Hematopoietic multipotent progenitor cell treated with erythropoietin and hydrocortisone succinate and interleukin-3 and kit ligand, for 15 days (in vitro differentiated cells): ENCODE measurements at regions not wholly inside any gene's neighbourhood (a gene's known extent, or its start where the extent isn't known, plus 50 kb on each side); places are given as distances from the start of the nearest gene placed in this dataset.
"Not testable (repeated sequence)": the region's sequence is repeated elsewhere in the genome, so short reads cannot be mapped to it uniquely, and the experiment has no call there.

Source experiments
- DNase-seq: peaks from one replicate; pipeline ENCODE4 v3.0.0-alpha.2; 2015; ENCODE audit warnings: low spot score

DNA sequence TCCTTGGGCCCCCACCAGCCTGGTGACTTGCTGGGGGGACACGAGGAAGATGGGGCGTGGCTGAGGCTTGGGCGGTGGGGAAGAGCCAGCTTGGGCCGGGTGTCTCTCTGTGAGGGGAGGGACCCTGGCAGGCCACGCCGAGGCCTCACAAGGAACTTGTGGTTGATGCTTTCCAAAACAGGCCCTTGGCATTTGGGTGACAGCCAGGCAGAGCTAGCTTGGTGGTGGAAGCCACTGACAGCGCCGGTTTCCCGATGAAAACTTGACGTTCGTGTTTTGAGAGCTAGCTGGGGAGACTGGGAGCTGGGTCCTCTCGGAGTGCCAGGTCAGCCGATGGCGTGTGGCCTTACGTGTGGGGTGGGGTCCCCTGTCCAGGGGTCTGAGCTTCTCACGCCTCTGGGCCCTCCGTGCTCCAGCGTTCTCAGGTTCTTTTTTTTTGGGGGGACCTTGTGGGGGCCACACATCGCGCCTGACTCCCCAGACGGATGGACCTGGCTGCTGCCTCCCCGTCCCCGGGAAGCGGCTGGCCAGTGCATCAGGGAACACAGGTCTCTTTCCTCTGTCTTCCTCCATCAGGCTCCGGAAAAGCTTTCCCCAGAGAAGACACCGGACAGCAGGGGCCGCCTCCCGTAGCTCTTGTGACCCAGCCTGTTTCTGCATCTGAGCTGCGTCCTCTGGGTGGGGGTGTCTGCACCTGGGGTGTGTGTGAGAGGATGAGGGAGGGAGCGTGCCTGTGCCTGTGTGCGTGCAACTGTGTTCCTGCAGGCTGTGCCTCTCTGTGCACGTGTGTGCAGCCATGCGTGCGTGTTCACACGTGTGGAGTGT, 129.3 kb upstream of the LPCAT1 start:
- DNase-seq, result no peak

DNA sequence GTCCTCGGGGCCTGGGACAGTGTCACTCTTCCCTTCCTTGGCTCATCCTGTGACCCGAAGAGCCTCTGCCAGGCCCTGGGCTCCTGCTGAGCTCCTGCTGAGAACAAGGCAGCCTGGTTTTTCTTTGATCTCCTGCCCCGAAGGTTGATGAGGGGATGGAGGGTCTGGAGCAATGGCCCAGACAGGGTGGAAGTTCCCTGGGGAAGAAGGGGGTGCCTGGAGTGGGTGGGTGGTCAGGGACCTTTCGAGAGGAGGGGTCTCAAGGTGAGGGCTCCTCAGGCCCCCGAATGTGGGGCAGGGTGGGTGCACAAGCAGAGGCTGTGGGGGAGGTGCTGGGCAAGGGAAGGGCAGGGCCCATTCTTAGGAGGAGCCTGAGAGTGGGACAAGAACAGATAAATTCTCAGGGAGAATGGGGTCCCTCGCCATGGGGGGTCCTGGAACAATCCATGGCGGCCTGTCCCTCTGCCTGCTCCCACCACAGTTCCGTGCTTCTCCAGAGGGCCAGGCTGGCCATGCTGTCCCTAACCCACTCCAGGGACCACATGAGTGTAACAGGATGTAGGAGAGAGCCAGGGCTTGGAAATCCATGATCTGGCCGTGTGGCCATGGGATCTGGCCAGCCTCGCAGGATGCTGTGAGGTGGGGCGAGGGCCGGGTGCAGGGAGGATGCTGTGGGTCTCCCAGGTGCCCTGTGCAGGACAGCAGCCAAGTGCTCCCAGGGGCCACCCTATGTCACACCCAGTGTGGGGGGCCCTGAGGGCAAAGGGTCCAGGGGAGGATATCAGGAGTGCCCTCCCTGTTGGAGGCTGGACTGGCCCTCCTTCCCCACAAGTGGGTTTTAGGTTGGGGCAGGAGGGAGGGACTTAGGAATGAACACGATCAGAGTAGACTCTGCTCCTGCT, 128.5 kb upstream of the LPCAT1 start:
- no peak for DNase-seq

DNA sequence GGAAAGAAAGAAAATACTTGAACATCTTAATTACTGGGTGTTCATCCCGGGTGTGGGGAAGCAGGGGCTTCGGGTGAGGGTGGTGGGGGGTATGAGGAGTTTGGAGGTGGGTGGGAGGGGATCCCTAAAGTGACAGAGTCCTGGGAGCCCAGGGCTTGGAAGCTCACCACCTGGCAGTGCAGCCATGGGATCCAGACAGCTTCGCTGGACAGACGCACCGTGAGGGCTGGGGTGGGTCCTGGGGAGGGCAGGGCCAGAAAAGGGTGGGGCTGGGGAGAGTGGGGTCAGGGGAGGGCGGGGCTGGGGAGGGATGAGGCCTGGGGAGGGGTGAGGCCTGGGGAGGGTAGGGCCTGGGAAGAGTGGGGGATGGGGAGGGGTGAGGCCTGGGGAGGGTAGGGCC, 127.5 kb upstream of the LPCAT1 start:
- DNase-seq, result no peak

DNA sequence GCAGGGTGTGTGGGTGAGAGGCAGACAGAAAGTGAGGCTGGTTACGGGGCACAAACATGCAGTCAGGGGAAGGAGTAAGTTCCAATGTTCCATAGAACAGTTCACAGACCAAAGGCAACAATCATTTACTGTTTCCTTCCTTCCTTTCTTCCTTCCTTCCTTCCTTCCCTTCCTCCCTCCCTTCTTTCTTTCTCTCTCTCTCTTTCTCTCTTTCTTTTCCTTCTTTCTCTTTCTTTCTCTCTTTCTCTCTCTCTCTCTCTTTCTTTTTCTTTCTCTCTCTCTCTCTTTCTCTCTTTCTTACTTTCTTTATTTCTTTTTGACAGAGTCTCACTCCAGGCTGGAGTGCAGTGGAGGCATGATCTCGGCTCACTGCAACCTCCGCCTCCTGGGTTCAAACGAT, 125.8 kb upstream of the LPCAT1 start:
- no peak for DNase-seq

DNA sequence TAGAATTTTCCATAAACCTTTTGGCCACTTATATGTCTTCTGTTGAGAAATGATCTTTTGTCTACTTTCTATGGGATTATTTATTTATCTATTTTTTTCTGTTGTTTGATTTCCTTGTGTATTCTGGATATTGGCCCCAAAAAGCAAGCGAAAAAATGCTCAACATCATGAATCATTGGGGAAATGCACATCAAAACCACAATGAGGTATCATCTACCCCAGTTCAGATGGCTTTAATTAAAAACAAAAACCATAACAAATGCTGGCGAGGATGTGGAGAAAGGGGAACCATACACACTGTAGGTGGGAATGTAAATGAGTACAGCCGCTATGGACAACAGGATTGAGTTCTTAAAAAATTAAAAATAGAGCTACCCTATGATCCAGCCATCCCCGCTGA, 125.0 kb upstream of the LPCAT1 start:
- no peak for DNase-seq

DNA sequence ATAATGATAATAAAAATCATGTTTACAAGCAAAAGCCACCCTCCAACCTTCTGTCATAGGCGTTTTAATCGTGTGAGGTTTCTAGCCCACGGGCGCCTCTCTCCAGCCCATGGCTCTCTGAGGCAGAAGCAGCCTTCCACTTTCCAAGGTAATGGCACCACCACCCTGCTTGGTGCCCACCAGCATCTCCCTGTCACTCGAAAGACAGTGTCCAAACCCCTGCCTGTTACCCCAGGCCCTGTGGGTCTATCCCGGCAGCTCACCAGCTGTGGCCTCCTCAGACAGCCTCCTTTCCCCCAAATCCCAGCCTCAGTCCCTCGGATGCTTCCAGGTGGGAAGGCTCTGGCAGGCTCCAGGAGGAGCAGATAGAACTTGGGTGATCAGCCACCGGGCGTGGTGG, 123.8 kb upstream of the LPCAT1 start:
- DNase-seq, result no peak

DNA sequence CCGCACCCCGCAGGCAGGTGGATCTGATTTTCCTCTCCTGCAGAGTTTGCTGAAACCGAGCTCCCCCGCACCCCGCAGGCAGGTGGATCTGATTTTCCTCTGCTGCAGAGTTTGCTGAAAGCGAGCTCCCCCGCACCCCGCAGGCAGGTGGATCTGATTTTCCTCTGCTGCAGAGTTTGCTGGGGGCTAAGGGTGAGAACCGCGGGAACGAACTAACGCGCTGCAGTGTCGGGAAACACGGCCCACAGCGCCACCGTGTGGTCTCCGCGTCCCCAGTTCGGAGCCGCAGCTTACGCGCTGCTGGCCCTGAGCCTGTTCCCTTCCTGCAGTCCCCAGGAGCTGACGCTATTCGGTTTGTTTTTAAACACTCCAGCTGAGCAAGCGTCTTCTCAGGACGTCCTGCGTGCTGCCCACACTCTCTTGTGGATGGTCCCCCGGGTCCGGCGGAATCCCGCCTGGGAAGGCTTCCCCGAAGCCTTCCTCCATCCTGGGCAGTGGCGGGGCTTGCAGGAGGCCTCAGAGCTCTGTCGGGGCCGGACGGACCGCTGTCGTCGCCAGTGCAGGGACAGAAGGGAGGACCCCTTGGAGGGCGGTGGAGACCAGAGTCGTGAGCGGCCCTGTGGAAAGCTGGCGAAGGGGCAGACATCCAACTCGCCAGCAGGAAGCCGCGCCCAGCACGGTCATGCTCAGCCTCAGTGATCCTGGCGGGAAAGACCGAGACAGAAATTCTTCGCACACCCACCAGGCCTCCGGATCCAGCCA, 121.2 kb upstream of the LPCAT1 start:
- DNase-seq, result peak; percentile 58

DNA sequence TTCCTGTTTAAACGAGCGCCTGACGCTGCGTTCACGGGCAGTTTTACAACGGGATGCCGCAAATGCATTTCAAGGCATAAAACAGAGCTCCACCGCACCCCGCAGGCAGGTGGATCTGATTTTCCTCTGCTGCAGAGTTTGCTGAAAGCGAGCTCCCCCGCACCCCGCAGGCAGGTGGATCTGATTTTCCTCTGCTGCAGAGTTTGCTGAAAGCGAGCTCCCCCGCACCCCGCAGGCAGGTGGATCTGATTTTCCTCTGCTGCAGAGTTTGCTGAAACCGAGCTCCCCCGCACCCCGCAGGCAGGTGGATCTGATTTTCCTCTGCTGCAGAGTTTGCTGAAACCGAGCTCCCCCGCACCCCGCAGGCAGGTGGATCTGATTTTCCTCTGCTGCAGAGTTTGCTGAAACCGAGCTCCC, 120.6 kb upstream of the LPCAT1 start:
- not testable (repeated sequence) for DNase-seq

DNA sequence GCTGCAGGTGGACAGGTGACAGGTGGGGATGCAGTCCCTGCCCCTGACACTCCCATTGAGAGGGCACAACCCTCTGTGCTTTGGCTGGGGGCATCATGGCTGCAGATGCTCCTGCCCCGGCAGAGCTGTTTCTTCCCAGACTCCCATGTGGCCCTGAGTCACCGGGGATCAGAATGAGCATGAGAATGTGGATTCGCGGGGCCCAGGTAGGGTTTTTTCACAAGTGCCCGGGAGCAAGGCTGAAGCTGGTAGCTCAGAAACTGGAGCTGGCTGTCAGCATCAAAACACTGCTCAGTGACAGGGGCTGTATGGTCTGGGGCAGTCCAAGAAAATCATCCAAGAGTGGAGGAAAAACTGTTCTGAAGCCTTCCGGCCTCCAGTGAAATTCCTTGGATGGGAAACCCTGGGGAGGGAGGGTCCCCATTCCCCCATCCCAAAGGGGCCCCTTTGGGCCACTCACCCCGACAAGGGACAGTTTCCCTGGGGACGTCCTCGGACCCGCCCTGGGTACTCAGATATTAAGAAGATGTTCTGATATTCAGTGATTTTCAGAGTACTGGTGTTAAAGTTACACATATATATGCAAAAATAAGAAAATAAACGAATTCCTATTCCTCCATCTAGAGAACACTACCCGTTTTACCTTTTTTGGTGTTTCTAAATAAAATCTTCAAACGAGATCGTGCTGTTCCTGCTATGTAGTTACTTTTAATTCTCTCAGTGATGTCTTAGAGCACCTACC, 120.1 kb upstream of the LPCAT1 start:
- DNase-seq, result no peak

DNA sequence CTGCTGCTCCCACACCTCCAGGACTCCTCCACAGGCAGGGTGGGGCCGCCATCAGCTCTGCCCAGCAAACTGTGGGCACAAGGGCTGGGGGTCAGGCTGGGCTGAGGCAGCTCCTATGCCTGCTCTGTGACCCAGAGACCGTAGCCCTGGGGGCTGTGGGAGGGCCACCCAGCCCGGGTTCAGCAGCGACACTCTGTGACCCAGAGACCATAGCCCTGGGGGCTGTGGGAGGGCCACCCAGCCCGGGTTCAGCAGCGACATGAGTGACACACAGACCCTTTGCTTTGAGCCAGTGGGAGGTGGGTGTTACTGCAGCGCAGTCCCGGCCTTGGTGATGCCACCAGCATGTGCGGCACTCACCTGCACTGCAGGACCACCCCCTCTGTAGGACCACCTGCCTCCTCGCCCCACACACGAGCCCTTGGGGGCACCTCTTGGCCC, 118.9 kb upstream of the LPCAT1 start:
- no peak for DNase-seq

DNA sequence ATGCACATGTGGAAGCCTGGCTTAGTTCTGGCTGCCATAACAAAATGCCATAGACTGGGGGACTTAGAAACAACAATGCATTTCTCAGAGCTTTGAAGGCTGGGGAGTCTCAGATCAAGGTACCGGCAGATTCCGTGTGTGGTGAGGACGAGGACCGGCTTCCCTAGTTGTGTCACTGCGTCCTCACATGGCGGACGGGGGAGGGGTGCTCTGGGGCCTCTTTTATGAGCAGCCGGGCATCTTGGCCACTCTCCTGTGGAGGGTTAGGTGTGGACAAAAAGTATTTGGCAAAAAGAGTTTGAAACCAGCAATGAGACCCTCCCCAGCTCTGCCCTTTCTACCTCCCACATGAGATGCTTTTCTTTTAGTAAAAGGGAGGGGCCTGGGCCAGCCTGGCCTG, 118.5 kb upstream of the LPCAT1 start:
- DNase-seq, result no peak

DNA sequence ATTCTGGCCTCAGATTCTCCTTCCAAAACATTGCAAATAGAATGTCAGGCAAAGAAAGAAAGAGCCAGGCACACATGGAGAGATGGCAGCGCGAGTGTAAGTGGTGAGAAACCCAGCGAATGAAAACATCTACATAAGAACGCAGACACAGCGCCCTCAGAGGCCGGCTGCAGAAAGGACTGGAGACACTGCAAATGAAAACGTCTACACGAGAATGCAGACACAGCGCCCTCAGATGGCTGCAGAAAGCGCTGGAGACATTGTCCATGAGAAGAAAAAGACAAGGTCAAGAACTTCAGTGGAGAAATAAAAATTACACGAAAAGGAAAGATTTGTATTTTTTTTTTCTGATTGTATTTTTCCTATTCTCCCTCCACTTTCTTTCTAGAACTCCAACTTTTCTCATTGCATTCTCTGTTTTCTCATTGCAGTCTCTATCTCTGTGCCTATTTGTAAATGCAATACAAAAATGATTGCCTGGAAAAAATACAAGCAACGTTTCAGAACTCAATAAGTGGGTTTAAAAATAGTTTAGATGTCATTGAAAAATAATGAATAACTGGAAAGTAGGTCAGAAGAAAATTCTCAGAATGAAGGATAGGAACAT, 117.9 kb upstream of the LPCAT1 start:
- DNase-seq, result peak; percentile 32

DNA sequence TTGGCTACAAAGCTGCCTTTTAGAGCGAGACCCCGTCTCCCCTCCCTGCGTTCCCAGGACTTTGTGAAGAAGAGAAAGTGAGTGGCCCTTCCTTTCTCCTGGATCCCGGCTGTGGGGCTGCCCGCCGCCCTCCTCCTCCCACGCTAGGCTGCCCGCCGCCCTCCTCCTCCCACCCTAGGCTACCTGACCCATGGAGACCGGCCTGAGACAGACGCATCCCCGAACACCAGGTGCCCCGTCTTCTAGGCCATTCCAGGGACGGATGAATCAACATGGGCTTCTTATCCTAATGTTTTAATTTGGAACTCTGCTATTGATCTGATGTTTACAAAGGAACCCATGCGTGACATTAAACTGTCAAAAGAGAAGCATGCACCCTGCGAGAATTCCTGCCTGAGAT, 117.3 kb upstream of the LPCAT1 start:
- DNase-seq, result no peak

DNA sequence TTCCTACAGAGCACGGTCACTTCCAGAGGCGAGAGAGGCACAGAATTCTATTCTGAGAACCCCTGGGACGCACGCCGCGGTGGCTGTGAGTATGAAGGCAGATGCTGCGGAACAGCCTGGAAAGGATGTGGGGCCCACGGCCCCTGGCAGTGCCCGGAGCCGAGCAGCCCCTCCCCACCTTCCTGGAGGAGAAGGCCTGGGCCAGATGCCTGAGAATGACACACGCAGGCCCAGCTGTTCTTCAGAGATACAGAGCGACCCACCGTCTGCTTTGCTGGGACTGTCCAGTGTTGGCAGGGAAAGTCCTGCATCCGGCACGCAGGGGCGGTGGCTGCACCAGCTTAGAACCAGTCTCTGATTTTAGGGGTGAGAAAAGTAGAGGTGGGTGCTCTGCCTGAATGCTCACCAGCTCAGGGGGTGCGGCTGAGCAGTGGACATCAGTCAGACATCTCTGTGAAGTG, 116.7 kb upstream of the LPCAT1 start:
- DNase-seq, result no peak

DNA sequence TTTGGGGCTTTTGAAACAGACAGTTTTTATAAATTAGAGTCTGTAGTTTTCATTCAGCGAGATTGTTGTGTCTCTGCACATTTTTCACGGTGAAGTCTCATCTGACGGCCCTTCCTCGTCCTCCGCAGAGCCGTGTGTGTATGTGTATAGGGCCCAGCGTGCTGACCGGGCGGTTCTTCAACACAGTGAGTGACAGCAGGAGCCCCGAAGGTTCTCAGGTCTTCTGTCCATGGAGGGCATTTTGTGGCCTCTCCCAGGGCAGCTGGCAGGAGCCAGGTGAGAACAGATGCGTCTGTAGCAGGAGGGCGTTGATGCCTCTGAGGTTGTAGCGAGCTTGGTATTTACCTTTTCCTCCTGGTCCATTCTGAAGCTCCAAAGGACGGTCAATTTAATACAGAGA, 116.0 kb upstream of the LPCAT1 start:
- no peak for DNase-seq

DNA sequence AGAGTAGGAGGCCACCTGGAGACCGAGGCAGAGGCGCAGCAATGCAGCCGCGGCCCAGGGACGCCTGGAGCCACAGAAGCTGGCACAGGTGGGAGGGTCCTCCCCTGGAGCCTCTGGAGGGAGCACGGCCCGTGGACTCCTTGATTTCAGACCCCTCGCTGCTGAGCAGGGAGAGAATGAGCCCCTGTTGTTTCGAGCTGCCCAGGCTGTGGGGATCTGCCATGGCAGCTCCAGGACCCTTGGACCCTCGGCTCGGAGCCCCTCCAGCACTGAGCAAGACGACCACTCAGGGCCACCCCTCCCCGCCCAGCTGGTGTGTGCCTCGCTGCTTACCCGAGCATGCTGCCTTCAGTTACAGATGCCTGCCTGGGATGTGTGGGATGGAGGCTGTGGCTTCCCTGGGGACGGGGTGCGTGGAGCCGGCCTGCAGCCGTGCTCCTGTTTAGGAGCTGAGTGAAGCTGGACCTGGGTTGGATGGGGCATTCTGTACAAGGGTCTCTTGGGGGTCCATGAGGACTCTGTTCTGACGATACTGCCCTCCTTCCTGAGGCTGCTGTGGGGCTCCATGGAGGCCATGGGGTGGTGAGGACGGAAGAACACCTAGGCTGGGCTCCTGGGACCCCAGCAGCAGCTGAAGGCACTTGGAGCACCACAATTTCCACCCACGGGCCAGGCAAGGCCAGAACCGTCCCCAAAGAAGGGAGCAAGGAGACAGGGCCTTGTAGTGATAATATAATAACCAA, 115.1 kb upstream of the LPCAT1 start:
- DNase-seq, result no peak

DNA sequence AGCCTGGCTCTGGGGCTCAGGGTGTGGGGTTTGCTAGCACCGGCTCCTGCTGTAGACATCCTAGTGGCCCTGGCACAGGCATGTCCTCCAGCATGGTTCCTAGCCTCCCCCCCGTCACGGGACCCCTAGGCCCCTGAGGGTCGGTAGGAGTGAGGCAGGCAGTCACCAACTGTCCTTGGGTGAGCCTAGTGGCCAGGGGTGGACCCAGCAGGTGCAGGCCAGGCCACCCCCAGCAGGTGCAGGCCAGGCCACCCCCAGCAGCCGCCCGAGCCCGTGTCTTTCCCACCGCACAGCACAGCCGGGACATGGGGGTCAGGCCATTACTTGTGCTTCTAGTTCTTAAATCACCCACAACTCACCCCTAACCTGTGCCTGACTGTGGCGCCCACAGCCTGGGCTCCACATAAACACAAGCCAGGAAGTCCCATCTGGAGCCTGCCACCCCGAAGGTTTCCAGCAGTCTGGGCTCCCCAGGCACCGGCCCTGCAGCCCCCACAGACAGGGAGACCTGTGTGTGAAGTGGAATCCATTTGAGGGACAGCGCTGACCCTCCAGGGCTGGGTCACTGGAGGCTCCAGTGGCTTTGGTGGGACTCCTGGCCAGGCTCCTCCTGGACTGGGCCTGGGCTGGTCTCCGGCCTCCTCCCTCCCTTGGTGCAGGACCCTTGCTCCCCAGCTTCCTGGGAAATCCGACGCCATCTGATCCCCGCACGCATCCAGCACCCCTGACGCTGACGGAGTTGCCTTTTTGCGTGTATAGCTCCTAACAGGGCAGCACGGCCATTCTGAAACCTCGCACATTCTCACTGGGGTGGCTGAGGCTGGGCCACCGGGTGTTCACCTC, 114.1 kb upstream of the LPCAT1 start:
- no peak for DNase-seq

DNA sequence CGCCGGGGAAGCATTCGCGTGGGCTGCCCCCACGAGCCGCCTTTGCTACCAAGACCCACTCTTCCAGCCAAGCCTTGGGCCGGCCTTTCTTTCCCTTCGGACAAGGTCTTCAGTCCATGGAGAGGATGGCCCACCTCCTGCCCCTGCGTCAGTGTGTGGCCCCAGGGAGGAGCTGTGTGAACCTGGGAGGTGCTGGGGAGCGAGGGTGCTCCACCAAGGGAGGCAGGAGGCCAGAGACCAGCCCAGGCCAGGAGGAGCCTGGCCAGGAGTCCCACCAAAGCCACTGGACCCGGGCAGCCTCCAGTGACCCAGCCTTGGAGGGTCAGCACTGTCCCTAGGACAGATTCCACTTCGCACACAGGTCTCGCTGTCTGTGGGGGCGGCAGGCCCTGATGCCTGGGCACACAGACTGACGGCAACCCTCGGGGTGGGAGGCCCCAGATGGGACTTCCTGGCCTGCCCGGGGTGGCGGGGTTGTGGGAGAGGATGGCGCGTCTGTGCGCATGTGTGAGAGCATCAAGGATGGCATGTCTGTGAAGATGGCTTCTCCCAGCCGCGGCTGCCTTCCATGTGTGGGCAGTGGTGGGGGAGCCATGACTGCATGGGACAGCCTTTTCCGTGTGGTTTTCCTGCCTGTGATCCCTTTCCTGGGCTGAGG, 113.3 kb upstream of the LPCAT1 start:
- no peak for DNase-seq

DNA sequence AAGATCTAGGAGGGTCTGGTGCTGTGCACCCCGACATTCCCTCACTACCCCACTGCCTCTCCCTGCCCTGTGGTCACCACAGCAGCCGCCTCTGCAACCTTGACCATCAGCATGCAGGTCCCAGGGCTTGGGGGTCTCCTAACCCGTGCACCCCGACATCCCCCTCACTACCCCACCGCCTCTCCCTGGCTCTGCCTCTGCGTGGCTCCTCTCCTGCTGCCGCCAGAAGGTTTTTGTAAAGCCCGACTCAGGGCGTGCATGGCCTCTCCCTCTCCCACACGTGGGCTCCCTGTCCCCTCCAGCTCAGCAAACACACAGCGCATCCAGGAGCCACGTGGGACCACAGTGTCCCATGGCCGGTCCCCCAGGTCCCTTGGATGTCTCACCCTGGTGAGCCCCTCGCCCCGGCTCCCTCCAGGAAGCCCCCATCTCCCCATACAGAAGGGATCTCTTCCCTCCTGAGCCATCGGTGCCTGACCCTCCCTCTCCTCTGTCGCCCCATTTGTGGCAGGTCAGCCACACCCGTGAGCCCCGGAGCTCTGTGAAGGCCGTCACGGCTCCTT, 112.5 kb upstream of the LPCAT1 start:
- not testable (repeated sequence) for DNase-seq
